Gastrocnemius medialis (tissue), 4 donors: ENCODE measurements at regions not wholly inside any gene's neighbourhood (a gene's known extent, or its start where the extent isn't known, plus 50 kb on each side); places are given as distances from the start of the nearest gene placed in this dataset.
"Not testable (repeated sequence)": the region's sequence is repeated elsewhere in the genome, so short reads cannot be mapped to it uniquely, and the experiment has no call there.

Source experiments
- ATAC-seq, 2 donors: fragments of 150-250 bp; one replicate each; pipeline ENCODE4 v1.9.1; 2016
- DNase-seq, 2 donors: peaks; one replicate each; pipeline ENCODE4 v3.0.0-alpha.2; 2019
- H3K27ac ChIP-seq, 4 donors: fragments of 200-600 bp; sonication (generic); 1 replicate in 1 of 4; 2 replicates in 3 of 4; pipeline ENCODE4 v1.5.1; 2016 to 2018; ENCODE audit warnings: mild to moderate bottlenecking in 2 of 4, moderate library complexity in 1 of 4
- H3K27me3 ChIP-seq, 3 donors: fragments of 200-600 bp; sonication (generic) in 2 of 3; 1 replicate in 1 of 3; 2 replicates in 2 of 3; pipeline versions ENCODE4 v1.5.1 to v1.6.0; 2016 to 2019; ENCODE audit warnings: mild to moderate bottlenecking in 1 of 3, moderate library complexity in 1 of 3
- H3K36me3 ChIP-seq, 2 donors: fragments of 200-600 bp; sonication (generic) in 1 of 2; one replicate each; pipeline ENCODE4 v1.5.1; 2017 to 2018
- H3K4me1 ChIP-seq, 2 donors: fragments of 200-600 bp; sonication (generic) in 1 of 2; one replicate each; pipeline ENCODE4 v1.5.1; 2016 to 2017; ENCODE audit warnings: mild to moderate bottlenecking in 2 of 2
- H3K4me3 ChIP-seq, 4 donors: fragments of 200-600 bp; sonication (generic) in 3 of 4; 1 replicate in 1 of 4; 2 replicates in 3 of 4; pipeline ENCODE4 v1.5.1; 2016 to 2019; ENCODE audit warnings: mild to moderate bottlenecking in 2 of 4
- H3K9me3 ChIP-seq, 3 donors: fragments of 200-600 bp; sonication (generic) in 2 of 3; 1 replicate in 1 of 3; 2 replicates in 2 of 3; pipeline ENCODE4 v1.5.1; 2016 to 2019
- POLR2A ChIP-seq, 2 donors: fragments of 450-650 bp; IDR thresholded peaks; one replicate each; pipeline ENCODE4 v1.6.1; 2017; ENCODE audit warnings: antibody characterized with exemption in 2 of 2, mild to moderate bottlenecking in 2 of 2, moderate library complexity in 2 of 2
- in situ Hi-C, 4 donors: fragments of 200-750 bp; cut with MboI; loops; one replicate each; pipeline versions ENCODE4 v1.15.0 to v1.8.0; 2017; ENCODE audit warnings: low sequenced_read_pairs in 4 of 4
- intact Hi-C: fragments of 100-400 bp; cut with DNase I; formaldehyde crosslinking; loops from one replicate; pipeline ENCODE4 v1.15.1; 2023; ENCODE audit warnings: low total_unique reads
- TF ChIP-seq, protein P1 (sequence below), 5 experiments: fragments of 450-650 bp in 3 of 5; fragments of 200-600 bp in 2 of 5; sonication (generic) in 2 of 5; IDR thresholded peaks in 4 of 5; conservative IDR thresholded peaks in 1 of 5; 1 replicate in 4 of 5; 2 replicates in 1 of 5; pipeline ENCODE4 v1.5.1; 2016 to 2019; ENCODE audit warnings: antibody characterized with exemption in 5 of 5, mild to moderate bottlenecking in 3 of 5, moderate library complexity in 3 of 5

DNA sequence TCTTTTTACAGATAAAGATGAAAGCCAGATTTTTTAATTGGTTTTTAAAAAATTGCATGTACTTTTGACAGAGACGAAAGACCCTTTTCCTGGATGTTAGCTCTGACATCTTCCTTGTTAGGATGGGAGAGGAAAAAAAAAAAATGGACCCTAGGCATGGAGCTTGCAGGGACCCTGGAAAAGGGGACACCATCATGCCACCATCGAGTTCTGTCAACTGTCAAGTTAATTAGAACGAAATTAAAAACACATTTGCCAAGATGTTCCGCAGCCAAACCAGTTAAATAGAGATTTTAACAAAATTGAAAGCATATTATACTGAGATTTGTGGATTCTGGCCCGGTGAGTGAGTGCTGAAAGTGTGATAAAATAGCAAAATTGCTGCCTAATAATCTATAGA is 202.6 kb downstream of the BUB3 start:
- in situ Hi-C loops = no loop called here
- no peaks in the 10 kb centered on the region for H3K27me3 ChIP-seq
- ATAC-seq (no peak), DNase-seq (no peak)
- no peak overlapping the region for H3K4me3 ChIP-seq
- no peaks in the 10 kb centered on the region for H3K4me1 ChIP-seq
- no peaks in the 10 kb centered on the region for H3K36me3 ChIP-seq
- TF ChIP-seq POLR2A (IDR thresholded peaks at IDR 0.05) = no peak
- TF ChIP-seq, protein P1, sequence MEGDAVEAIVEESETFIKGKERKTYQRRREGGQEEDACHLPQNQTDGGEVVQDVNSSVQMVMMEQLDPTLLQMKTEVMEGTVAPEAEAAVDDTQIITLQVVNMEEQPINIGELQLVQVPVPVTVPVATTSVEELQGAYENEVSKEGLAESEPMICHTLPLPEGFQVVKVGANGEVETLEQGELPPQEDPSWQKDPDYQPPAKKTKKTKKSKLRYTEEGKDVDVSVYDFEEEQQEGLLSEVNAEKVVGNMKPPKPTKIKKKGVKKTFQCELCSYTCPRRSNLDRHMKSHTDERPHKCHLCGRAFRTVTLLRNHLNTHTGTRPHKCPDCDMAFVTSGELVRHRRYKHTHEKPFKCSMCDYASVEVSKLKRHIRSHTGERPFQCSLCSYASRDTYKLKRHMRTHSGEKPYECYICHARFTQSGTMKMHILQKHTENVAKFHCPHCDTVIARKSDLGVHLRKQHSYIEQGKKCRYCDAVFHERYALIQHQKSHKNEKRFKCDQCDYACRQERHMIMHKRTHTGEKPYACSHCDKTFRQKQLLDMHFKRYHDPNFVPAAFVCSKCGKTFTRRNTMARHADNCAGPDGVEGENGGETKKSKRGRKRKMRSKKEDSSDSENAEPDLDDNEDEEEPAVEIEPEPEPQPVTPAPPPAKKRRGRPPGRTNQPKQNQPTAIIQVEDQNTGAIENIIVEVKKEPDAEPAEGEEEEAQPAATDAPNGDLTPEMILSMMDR (IDR thresholded peaks at IDR 0.05 in 4 of 5, conservative IDR thresholded peaks at IDR 0.05 in 1 of 5) = no peak
- intact Hi-C loops = no loop called here
- no peak overlapping the region for H3K27ac ChIP-seq
- H3K9me3 ChIP-seq = no peaks in the 10 kb centered on the region

DNA sequence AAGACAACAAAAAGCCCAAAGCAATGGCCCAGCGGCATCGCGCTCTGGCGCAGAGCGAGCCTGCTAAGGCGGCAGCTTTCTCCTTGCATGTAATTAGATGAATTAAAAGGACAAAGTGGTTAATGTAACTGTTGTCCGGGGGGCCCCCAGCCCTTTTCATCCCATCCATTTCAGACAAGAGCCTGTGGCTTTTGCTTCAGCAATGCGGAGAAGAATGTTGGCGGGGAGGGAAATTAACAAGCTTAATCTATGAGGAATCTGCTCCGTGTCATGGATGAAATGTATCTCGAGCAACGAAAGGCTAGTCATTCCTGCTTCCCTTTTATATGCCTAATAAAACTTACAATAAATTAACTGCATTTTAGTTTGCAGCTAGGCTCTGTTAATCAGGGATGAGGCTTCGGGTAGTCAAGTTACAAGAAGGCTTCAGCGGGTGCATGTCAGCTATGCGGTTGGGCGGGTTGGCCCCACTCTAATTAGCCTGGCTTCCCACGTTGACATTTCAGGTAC is 203.3 kb downstream of the BUB3 start:
- H3K4me3 ChIP-seq = no peak overlapping the region
- H3K27ac ChIP-seq = no peak overlapping the region
- no peaks in the 10 kb centered on the region for H3K27me3 ChIP-seq
- H3K9me3 ChIP-seq = no peaks in the 10 kb centered on the region
- H3K4me1 ChIP-seq = no peaks in the 10 kb centered on the region
- no peaks in the 10 kb centered on the region for H3K36me3 ChIP-seq
- ATAC-seq = no peak
- intact Hi-C loops = no loop called here
- in situ Hi-C loops = no loop called here
- TF ChIP-seq, protein P1 (IDR thresholded peaks at IDR 0.05 in 4 of 5, conservative IDR thresholded peaks at IDR 0.05 in 1 of 5) = no peak
- no peak for TF ChIP-seq POLR2A (IDR thresholded peaks at IDR 0.05)
- DNase-seq = no peak

DNA sequence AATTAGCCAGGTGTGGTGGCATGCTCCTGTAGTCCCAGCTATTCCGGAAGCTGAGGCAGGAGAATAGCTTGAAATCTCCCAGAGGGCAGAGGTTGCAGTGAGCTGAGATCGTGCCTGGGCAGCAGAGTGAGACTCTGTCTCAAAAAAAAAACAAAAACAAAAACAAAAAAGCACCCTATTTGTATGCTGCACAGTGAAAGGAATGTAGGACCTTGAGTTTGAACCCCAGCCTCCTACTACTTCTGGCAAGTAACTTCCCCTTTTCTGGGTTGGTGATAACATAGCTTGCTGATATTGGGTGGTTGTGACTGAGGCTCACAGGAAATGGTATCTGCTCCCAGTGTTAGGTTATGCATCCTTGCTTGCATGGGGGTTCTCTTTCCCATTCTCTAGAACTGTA is 205.3 kb downstream of the BUB3 start:
- Histone ChIP-seq H3K4me3 (no peak overlapping the region), H3K36me3 (no peaks in the 10 kb centered on the region), H3K9me3 (no peaks in the 10 kb centered on the region), H3K27ac (no peak overlapping the region), H3K27me3 (no peaks in the 10 kb centered on the region), H3K4me1 (no peaks in the 10 kb centered on the region)
- ATAC-seq (no peak), DNase-seq (no peak)
- in situ Hi-C loops = no loop called here
- TF ChIP-seq, protein P1 (IDR thresholded peaks at IDR 0.05 in 4 of 5, conservative IDR thresholded peaks at IDR 0.05 in 1 of 5) = no peak
- TF ChIP-seq POLR2A (IDR thresholded peaks at IDR 0.05) = no peak
- intact Hi-C loops = no loop called here

DNA sequence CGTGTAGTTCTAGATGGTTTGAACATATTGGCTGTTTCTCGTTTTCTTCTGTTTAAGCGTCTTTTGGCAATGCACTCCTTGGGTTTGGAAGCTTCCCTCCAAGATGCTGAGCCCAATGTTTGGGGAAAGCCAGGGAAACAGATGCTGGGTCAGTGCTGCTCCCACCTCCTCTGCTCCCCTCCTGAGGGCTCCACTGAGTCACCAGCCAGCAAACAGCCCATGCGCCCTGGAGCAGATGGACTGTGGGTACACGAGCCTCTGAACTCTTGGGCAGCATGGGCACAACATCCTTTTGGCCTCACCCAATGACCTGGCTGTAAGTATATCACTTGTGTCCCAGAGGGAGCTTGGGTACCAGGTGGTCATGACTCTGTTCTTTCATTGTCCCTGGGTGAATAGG is 207.6 kb downstream of the BUB3 start:
- Histone ChIP-seq H3K9me3 (no peaks in the 10 kb centered on the region), H3K4me1 (no peaks in the 10 kb centered on the region), H3K27ac (no peak overlapping the region), H3K36me3 (no peaks in the 10 kb centered on the region), H3K27me3 (no peaks in the 10 kb centered on the region), H3K4me3 (no peak overlapping the region)
- intact Hi-C loops = no loop called here
- in situ Hi-C loops = no loop called here
- DNase-seq = no peak
- no peak for TF ChIP-seq POLR2A (IDR thresholded peaks at IDR 0.05)
- TF ChIP-seq, protein P1 (IDR thresholded peaks at IDR 0.05 in 4 of 5, conservative IDR thresholded peaks at IDR 0.05 in 1 of 5) = no peak
- no peak for ATAC-seq

DNA sequence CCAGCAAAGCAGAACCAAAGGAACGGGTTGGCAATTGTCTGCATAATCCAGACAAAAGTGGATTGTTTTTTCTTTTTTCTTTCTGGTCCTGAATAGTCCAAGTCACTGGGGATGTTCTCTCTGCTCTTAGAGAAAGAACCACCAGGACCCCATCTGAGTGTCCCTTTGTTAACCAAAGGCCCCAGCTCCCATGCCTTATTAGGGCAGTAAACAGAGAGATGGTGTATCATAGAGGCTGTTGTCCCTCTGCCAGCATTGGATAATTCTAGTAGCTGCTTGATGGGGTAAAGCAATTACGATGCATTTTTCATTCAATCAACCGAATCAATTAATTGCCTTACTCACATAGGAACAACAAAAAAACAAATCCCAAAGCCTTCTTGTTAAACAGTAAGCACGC is 213.0 kb downstream of the BUB3 start:
- H3K4me3 ChIP-seq = no peak overlapping the region
- ATAC-seq = no peak
- no peak for DNase-seq
- H3K36me3 ChIP-seq = no peaks in the 10 kb centered on the region
- intact Hi-C loops = no loop called here
- TF ChIP-seq POLR2A (IDR thresholded peaks at IDR 0.05) = no peak
- TF ChIP-seq, protein P1 (IDR thresholded peaks at IDR 0.05 in 4 of 5, conservative IDR thresholded peaks at IDR 0.05 in 1 of 5) = no peak
- H3K27me3 ChIP-seq = no peaks in the 10 kb centered on the region
- in situ Hi-C loops = no loop called here
- no peaks in the 10 kb centered on the region for H3K4me1 ChIP-seq
- no peak overlapping the region for H3K27ac ChIP-seq
- H3K9me3 ChIP-seq = no peaks in the 10 kb centered on the region

DNA sequence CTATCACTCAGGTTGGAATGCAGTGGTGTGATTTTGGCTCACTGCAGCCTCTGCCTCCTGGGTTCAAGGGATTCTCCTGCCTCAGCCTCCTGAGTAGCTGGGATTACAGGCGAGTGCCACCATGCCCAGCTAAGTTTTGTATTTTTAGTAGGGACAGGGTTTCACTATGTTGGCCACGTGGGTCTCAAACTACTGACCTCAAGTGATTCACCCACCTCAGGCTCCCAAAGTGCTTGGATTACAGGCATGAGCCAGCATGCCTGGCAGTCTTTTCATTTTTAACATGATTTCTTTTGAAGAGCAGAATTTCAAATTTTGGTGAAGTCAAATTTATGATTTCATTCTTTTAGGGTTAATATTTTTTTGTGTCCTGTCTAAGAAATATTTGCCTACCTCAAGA is 217.4 kb downstream of the BUB3 start:
- H3K4me3 ChIP-seq, H3K27me3 ChIP-seq, H3K9me3 ChIP-seq, DNase-seq, H3K27ac ChIP-seq, H3K36me3 ChIP-seq, H3K4me1 ChIP-seq, intact Hi-C loops, ATAC-seq, in situ Hi-C loops: not testable (repeated sequence)
